ENCODE measurements at regions not wholly inside any gene's neighbourhood (a gene's known extent, or its start where the extent isn't known, plus 50 kb on each side); places are given as distances from the start of the nearest gene placed in this dataset.

DNA sequence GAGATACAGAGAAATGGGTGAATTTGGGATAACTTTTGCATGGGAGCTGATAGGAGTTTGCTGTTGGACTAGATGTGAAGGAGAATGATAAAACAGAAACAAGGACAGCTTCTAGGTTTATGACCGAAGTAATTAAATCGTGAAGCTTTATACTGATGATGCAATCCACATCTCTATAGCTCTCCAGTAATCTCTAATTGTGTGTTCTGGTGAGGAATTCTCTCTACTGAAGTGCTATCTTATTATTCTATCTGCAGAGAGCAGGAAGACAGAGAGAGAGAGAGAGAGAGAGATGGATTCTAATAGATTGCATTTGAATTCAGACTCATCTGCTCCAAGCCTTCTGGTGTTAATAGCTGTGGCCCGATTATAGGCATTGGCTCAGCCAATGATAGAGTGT is 113.5 kb upstream of the FRMD4B start:
- no peak for DNase-seq (ENCODE audit: low spot score)

DNA sequence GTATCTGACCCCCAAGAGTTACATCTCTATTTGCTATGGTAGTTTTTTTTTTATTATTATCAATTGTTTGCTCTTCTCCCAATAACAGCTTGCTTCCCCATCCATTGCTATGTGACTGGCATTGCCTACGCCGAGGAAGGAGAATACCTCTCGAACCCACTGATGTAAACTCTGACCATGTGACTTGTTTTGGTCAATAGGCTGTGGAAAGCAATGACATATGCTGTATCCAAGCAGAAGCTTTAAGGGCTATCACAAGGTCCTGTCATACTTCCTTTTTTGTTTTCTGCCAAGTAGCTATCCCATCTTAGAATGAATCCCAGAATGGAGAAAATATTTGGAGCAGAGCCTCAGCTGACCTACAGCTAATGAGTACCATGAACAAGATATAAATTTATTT is 111.0 kb upstream of the FRMD4B start:
- Histone ChIP-seq H3K4me2 (no peak overlapping the region), H3K36me3 (no peaks in the 10 kb centered on the region), H2AFZ (replicated peaks) (no peak overlapping the region), H3K9me3 (ENCODE audit: low read depth) (no peaks in the 10 kb centered on the region), H3K9ac (no peak overlapping the region), H3K4me3 (no peak overlapping the region), H3K4me1 (no peaks in the 10 kb centered on the region), H3K79me2 (ENCODE audit: low read depth) (no peaks in the 10 kb centered on the region), H3K27me3 (no peaks in the 10 kb centered on the region), H3K27ac (no peak overlapping the region), H3F3A (ENCODE audit: low read depth) (no peaks in the 10 kb centered on the region), H4K20me1 (ENCODE audit: low read depth) (peaks cover under 1% of the 10 kb centered on the region)
- H3K27me3 Mint-ChIP-seq (ENCODE audit: insufficient read depth, low read depth): peaks cover 4% of the 10 kb centered on the region
- no peaks in the 10 kb centered on the region for H3K36me3 Mint-ChIP-seq
- no peak overlapping the region for H3K4me3 Mint-ChIP-seq
- no peaks in the 10 kb centered on the region for H3K9me3 Mint-ChIP-seq
- no peak overlapping the region for H3K27ac Mint-ChIP-seq
- DNase-seq (ENCODE audit: low spot score): no peak
- TF ChIP-seq CTCF (IDR thresholded peaks at IDR 0.05): no peak
- no peak for TF ChIP-seq EZH2phosphoT487 (IDR thresholded peaks at IDR 0.05)
- TF ChIP-seq EZH2 (IDR thresholded peaks at IDR 0.05): no peak
- peaks cover 8% of the 10 kb centered on the region for H3K4me1 Mint-ChIP-seq

More for the DNA sequence above, 113.5 kb upstream of the FRMD4B start:
- Histone ChIP-seq H2AFZ (replicated peaks) (no peak overlapping the region), H3K4me2 (no peak overlapping the region), H3K27ac (no peak overlapping the region), H3K4me3 (no peak overlapping the region), H3F3A (ENCODE audit: low read depth) (no peaks in the 10 kb centered on the region), H3K9me3 (ENCODE audit: low read depth) (no peaks in the 10 kb centered on the region), H3K27me3 (no peaks in the 10 kb centered on the region), H3K79me2 (ENCODE audit: low read depth) (no peaks in the 10 kb centered on the region), H3K9ac (no peak overlapping the region), H3K36me3 (no peaks in the 10 kb centered on the region), H4K20me1 (ENCODE audit: low read depth) (no peaks in the 10 kb centered on the region), H3K4me1 (no peaks in the 10 kb centered on the region)
- no peak overlapping the region for H3K27ac Mint-ChIP-seq
- H3K36me3 Mint-ChIP-seq: no peaks in the 10 kb centered on the region
- no peak overlapping the region for H3K4me3 Mint-ChIP-seq
- peaks cover 2% of the 10 kb centered on the region for H3K9me3 Mint-ChIP-seq
- H3K27me3 Mint-ChIP-seq (ENCODE audit: insufficient read depth, low read depth): peaks cover 2% of the 10 kb centered on the region
- TF ChIP-seq EZH2 (IDR thresholded peaks at IDR 0.05): no peak
- TF ChIP-seq EZH2phosphoT487 (IDR thresholded peaks at IDR 0.05): no peak
- TF ChIP-seq CTCF (IDR thresholded peaks at IDR 0.05): no peak
- H3K4me1 Mint-ChIP-seq: peaks cover 4% of the 10 kb centered on the region

- no peak overlapping the region for H3K4me2 ChIP-seq
- H4K20me1 ChIP-seq (ENCODE audit: low read depth): peaks cover 17% of the 10 kb centered on the region
- no peak overlapping the region for H3K27ac ChIP-seq
- DNase-seq (ENCODE audit: low spot score): no peak
- Mint-ChIP-seq H3K27me3 (ENCODE audit: insufficient read depth, low read depth) (peaks cover 2% of the 10 kb centered on the region), H3K36me3 (no peaks in the 10 kb centered on the region), H3K27ac (no peak overlapping the region), H3K4me1 (peaks cover 18% of the 10 kb centered on the region), H3K9me3 (no peaks in the 10 kb centered on the region), H3K4me3 (no peak overlapping the region)
- H3K4me1 ChIP-seq: peaks cover 16% of the 10 kb centered on the region
- H3F3A ChIP-seq (ENCODE audit: low read depth): peaks cover 4% of the 10 kb centered on the region
- H3K27me3 ChIP-seq: no peaks in the 10 kb centered on the region
- H3K9ac ChIP-seq: no peak overlapping the region
- no peaks in the 10 kb centered on the region for H3K9me3 ChIP-seq (ENCODE audit: low read depth)
- TF ChIP-seq EZH2phosphoT487 (IDR thresholded peaks at IDR 0.05): no peak
- TF ChIP-seq EZH2 (IDR thresholded peaks at IDR 0.05): no peak
- TF ChIP-seq CTCF (IDR thresholded peaks at IDR 0.05): no peak
- H3K36me3 ChIP-seq: no peaks in the 10 kb centered on the region
- H3K4me3 ChIP-seq: no peak overlapping the region
- H2AFZ ChIP-seq (replicated peaks): no peak overlapping the region
- no peaks in the 10 kb centered on the region for H3K79me2 ChIP-seq (ENCODE audit: low read depth)
Measured at GRCh38 chr3:69494185-69494584, 108.3 kb upstream of the FRMD4B start.

Data from neural progenitor cell (in vitro differentiated cells).